ENCODE measurements at regions not wholly inside any gene's neighbourhood (a gene's known extent, or its start where the extent isn't known, plus 50 kb on each side); places are given as distances from the start of the nearest gene placed in this dataset.

DNA sequence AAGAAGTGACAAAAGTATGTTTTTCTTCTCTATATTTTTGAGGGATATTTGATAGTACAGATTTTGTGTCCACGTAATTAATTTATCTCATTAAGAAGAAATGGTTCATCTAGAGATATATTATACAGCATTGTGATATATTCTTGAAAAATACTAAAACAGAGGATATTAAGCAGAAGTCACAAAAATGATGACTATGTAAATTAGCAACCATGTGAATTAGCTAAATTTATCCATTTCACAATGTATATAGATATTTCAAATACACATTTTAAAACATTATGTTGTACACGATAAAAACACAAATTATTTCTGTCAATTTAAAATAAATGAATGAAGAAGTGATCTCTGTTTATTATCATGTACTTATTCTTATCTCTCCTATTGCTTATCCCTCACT, 989.5 kb downstream of the TUSC7 start:
- no peak for TF ChIP-seq POLR2A (IDR thresholded peaks at IDR 0.05)
- TF ChIP-seq CTCF (IDR thresholded peaks at IDR 0.05), result no peak

Measured in right lobe of liver (tissue), 4 donors.